ENCODE measurements at regions not wholly inside any gene's neighbourhood (a gene's known extent, or its start where the extent isn't known, plus 50 kb on each side); places are given as distances from the start of the nearest gene placed in this dataset.

GRCh38 chr20:50434653-50435396 is 75.4 kb upstream of the PTPN1 start:
- Mint-ChIP-seq H3K27ac (ENCODE audit: unreplicated experiment) (no peak overlapping the region), H3K27me3 (ENCODE audit: unreplicated experiment) (no peaks in the 10 kb centered on the region), H3K9me3 (ENCODE audit: unreplicated experiment) (no peaks in the 10 kb centered on the region), H3K4me3 (ENCODE audit: unreplicated experiment) (no peak overlapping the region), H3K4me1 (ENCODE audit: unreplicated experiment) (peaks cover 21% of the 10 kb centered on the region), H3K36me3 (ENCODE audit: unreplicated experiment) (no peaks in the 10 kb centered on the region)
- DNase-seq (ENCODE audit: extremely low spot score, unreplicated experiment) = no peak
- TF ChIP-seq CTCF (IDR thresholded peaks at IDR 0.05) = no peak

GRCh38 chr20:50435397-50436051 is 74.7 kb upstream of the PTPN1 start:
- H3K9me3 Mint-ChIP-seq (ENCODE audit: unreplicated experiment) = no peaks in the 10 kb centered on the region
- peaks cover 23% of the 10 kb centered on the region for H3K4me1 Mint-ChIP-seq (ENCODE audit: unreplicated experiment)
- DNase-seq (ENCODE audit: extremely low spot score, unreplicated experiment) = no peak
- no peak overlapping the region for H3K4me3 Mint-ChIP-seq (ENCODE audit: unreplicated experiment)
- TF ChIP-seq CTCF (IDR thresholded peaks at IDR 0.05) = no peak
- no peaks in the 10 kb centered on the region for H3K36me3 Mint-ChIP-seq (ENCODE audit: unreplicated experiment)
- H3K27me3 Mint-ChIP-seq (ENCODE audit: unreplicated experiment) = no peaks in the 10 kb centered on the region
- no peak overlapping the region for H3K27ac Mint-ChIP-seq (ENCODE audit: unreplicated experiment)

- H3K27ac Mint-ChIP-seq (ENCODE audit: unreplicated experiment) = no peak overlapping the region
- no peak for DNase-seq (ENCODE audit: extremely low spot score, unreplicated experiment)
Observed at GRCh38 chr20:50436052-50436656, 74.0 kb upstream of the PTPN1 start.

GRCh38 chr20:50436696-50437095 is 73.5 kb upstream of the PTPN1 start:
- DNase-seq (ENCODE audit: extremely low spot score, unreplicated experiment) = no peak
- no peaks in the 10 kb centered on the region for H3K36me3 Mint-ChIP-seq (ENCODE audit: unreplicated experiment)
- H3K9me3 Mint-ChIP-seq (ENCODE audit: unreplicated experiment) = no peaks in the 10 kb centered on the region
- no peak overlapping the region for H3K27ac Mint-ChIP-seq (ENCODE audit: unreplicated experiment)
- H3K4me3 Mint-ChIP-seq (ENCODE audit: unreplicated experiment) = no peak overlapping the region
- no peaks in the 10 kb centered on the region for H3K27me3 Mint-ChIP-seq (ENCODE audit: unreplicated experiment)
- TF ChIP-seq CTCF (IDR thresholded peaks at IDR 0.05) = no peak
- H3K4me1 Mint-ChIP-seq (ENCODE audit: unreplicated experiment) = peaks cover 25% of the 10 kb centered on the region

More at GRCh38 chr20:50436052-50436656, 74.0 kb upstream of the PTPN1 start:
- Mint-ChIP-seq H3K36me3 (ENCODE audit: unreplicated experiment) (no peaks in the 10 kb centered on the region), H3K4me1 (ENCODE audit: unreplicated experiment) (peaks cover 25% of the 10 kb centered on the region), H3K9me3 (ENCODE audit: unreplicated experiment) (no peaks in the 10 kb centered on the region), H3K4me3 (ENCODE audit: unreplicated experiment) (no peak overlapping the region), H3K27me3 (ENCODE audit: unreplicated experiment) (no peaks in the 10 kb centered on the region)
- no peak for TF ChIP-seq CTCF (IDR thresholded peaks at IDR 0.05)

GRCh38 chr20:50438986-50439407 is 71.2 kb upstream of the PTPN1 start:
- Mint-ChIP-seq H3K27me3 (ENCODE audit: unreplicated experiment) (no peaks in the 10 kb centered on the region), H3K4me3 (ENCODE audit: unreplicated experiment) (no peak overlapping the region), H3K36me3 (ENCODE audit: unreplicated experiment) (no peaks in the 10 kb centered on the region), H3K4me1 (ENCODE audit: unreplicated experiment) (peaks cover 25% of the 10 kb centered on the region), H3K9me3 (ENCODE audit: unreplicated experiment) (no peaks in the 10 kb centered on the region), H3K27ac (ENCODE audit: unreplicated experiment) (no peak overlapping the region)
- no peak for DNase-seq (ENCODE audit: extremely low spot score, unreplicated experiment)
- TF ChIP-seq CTCF (IDR thresholded peaks at IDR 0.05) = no peak
